ENCODE measurements at regions not wholly inside any gene's neighbourhood (a gene's known extent, or its start where the extent isn't known, plus 50 kb on each side); places are given as distances from the start of the nearest gene placed in this dataset.

DNA sequence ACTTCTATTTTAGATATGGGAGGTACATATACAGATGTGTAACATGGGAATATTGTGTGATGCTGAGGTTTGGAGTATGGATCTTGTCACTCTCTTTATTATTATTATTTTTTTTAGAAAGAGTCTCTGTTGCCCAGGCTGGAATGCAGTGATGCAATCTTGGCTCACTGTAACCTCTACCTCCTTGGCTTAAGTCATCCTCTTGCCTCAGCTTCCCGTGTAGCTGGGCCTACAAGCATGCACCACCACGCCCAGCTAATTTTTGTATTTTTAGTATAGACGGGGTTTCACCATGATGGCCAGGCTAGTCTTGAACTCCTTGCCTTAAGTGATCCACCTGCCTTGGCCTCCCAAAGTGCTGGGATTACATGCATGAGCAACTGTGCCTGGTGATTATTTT is 138.4 kb upstream of the SLC28A3 start:
- Histone ChIP-seq H3K36me3 (ENCODE audit: control insufficient read depth, insufficient read depth, low read length) (no peaks in the 10 kb centered on the region), H3K9me3 (ENCODE audit: control insufficient read depth, insufficient read depth, low read length) (peaks cover 8% of the 10 kb centered on the region; the same call in 1 of the 2 replicates), H2BK120ac (ENCODE audit: low read depth, low read length) (no peak overlapping the region), H2AFZ (replicated peaks; ENCODE audit: low read length, poor library complexity) (no peak overlapping the region), H4K8ac (ENCODE audit: low read depth in 2 of 2, low read length in 2 of 2) (no peak overlapping the region), H3K23ac (ENCODE audit: low read depth, low read length) (no peak overlapping the region), H3K14ac (replicated peaks; ENCODE audit: low read depth, low read length) (no peak overlapping the region), H2BK20ac (ENCODE audit: low read depth, low read length) (no peak overlapping the region), H2BK5ac (ENCODE audit: low read depth, low read length, poor library complexity, severe bottlenecking) (no peak overlapping the region), H3K27ac (ENCODE audit: insufficient read depth, low read length) (no peak overlapping the region), H3K4me3 (ENCODE audit: insufficient read depth, low read depth, low read length) (no peak overlapping the region), H3K18ac (ENCODE audit: low read depth, low read length) (no peak overlapping the region), H2AK9ac (replicated peaks; ENCODE audit: low read depth, low read length, poor library complexity) (no peak overlapping the region), H3K9me1 (ENCODE audit: insufficient read depth, low read length) (no peaks in the 10 kb centered on the region), H3K9ac (ENCODE audit: low read depth, low read length) (no peak overlapping the region), H3K27me3 (ENCODE audit: control insufficient read depth, insufficient read depth, low read length) (no peaks in the 10 kb centered on the region), H3K4me1 (ENCODE audit: control insufficient read depth, insufficient read depth, low read length) (no peaks in the 10 kb centered on the region), H4K5ac (ENCODE audit: low read depth, low read length) (no peak overlapping the region), H4K20me1 (ENCODE audit: insufficient read depth, low read length) (no peaks in the 10 kb centered on the region), H3K4ac (ENCODE audit: low read depth, low read length) (no peak overlapping the region), H2AK5ac (ENCODE audit: low read depth, low read length) (no peak overlapping the region), H3K79me1 (ENCODE audit: low read depth in 1 of 2, low read length in 2 of 2) (no peaks in the 10 kb centered on the region), H3K4me2 (ENCODE audit: low read depth, low read length) (no peak overlapping the region), H4K91ac (ENCODE audit: insufficient read depth, low read depth, low read length) (no peak overlapping the region), H3K56ac (ENCODE audit: extremely low read depth, insufficient read depth, low read length) (no peak overlapping the region), H2BK15ac (ENCODE audit: low read depth, low read length) (no peak overlapping the region)
- intact Hi-C loops (cut with micrococcal nuclease) (no loop called here), dilution Hi-C loops (cut with HindIII; ENCODE audit: low sequenced_read_pairs, unreplicated experiment) (no loop called here), in situ Hi-C loops (cut with MboI; ENCODE audit: low sequenced_read_pairs) (no loop called here)
- TF ChIP-seq POLR2A (IDR thresholded peaks at IDR 0.05; ENCODE audit: low read depth, low read length) (no peak), MAZ (IDR thresholded peaks at IDR 0.05; ENCODE audit: borderline replicate concordance, low read depth, low read length) (no peak), BHLHE40 (IDR thresholded peaks at IDR 0.05; ENCODE audit: low read depth, low read length) (no peak), RAD21 (IDR thresholded peaks at IDR 0.05; ENCODE audit: low read length) (no peak), CHD1 (IDR thresholded peaks at IDR 0.05; ENCODE audit: low read depth, low read length) (no peak), CEBPB (IDR thresholded peaks at IDR 0.05; ENCODE audit: low read depth, low read length) (no peak), MAFK (IDR thresholded peaks at IDR 0.05; ENCODE audit: low read depth, low read length) (no peak), FOS (IDR thresholded peaks at IDR 0.05; ENCODE audit: low read depth, low read length) (no peak), MXI1 (IDR thresholded peaks at IDR 0.05; ENCODE audit: borderline replicate concordance, low read depth, low read length) (no peak), SMC3 (IDR thresholded peaks at IDR 0.05; ENCODE audit: low read depth, low read length) (no peak), RFX5 (IDR thresholded peaks at IDR 0.05; ENCODE audit: low read depth, low read length) (no peak), RCOR1 (IDR thresholded peaks at IDR 0.05; ENCODE audit: insufficient replicate concordance, low read length) (no peak), NFE2L2 (IDR thresholded peaks at IDR 0.05; ENCODE audit: low read depth, low read length) (no peak)
- TF ChIP-seq, protein P1, sequence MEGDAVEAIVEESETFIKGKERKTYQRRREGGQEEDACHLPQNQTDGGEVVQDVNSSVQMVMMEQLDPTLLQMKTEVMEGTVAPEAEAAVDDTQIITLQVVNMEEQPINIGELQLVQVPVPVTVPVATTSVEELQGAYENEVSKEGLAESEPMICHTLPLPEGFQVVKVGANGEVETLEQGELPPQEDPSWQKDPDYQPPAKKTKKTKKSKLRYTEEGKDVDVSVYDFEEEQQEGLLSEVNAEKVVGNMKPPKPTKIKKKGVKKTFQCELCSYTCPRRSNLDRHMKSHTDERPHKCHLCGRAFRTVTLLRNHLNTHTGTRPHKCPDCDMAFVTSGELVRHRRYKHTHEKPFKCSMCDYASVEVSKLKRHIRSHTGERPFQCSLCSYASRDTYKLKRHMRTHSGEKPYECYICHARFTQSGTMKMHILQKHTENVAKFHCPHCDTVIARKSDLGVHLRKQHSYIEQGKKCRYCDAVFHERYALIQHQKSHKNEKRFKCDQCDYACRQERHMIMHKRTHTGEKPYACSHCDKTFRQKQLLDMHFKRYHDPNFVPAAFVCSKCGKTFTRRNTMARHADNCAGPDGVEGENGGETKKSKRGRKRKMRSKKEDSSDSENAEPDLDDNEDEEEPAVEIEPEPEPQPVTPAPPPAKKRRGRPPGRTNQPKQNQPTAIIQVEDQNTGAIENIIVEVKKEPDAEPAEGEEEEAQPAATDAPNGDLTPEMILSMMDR (conservative IDR thresholded peaks at IDR 0.05; ENCODE audit: low read depth, low read length): no peak
- TF ChIP-seq, protein P2, sequence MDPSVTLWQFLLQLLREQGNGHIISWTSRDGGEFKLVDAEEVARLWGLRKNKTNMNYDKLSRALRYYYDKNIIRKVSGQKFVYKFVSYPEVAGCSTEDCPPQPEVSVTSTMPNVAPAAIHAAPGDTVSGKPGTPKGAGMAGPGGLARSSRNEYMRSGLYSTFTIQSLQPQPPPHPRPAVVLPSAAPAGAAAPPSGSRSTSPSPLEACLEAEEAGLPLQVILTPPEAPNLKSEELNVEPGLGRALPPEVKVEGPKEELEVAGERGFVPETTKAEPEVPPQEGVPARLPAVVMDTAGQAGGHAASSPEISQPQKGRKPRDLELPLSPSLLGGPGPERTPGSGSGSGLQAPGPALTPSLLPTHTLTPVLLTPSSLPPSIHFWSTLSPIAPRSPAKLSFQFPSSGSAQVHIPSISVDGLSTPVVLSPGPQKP (IDR thresholded peaks at IDR 0.05; ENCODE audit: borderline replicate concordance, low read depth, low read length): no peak
- TF ChIP-seq, protein P3, sequence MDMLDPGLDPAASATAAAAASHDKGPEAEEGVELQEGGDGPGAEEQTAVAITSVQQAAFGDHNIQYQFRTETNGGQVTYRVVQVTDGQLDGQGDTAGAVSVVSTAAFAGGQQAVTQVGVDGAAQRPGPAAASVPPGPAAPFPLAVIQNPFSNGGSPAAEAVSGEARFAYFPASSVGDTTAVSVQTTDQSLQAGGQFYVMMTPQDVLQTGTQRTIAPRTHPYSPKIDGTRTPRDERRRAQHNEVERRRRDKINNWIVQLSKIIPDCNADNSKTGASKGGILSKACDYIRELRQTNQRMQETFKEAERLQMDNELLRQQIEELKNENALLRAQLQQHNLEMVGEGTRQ (IDR thresholded peaks at IDR 0.05; ENCODE audit: low read depth, low read length): no peak
- DNase-seq: no peak
- WGBS, 2 experiments (ENCODE audit: extremely low coverage in 2 of 2, insufficient read length in 1 of 2): no CpG with 5 or more reads among the region's 3 CpGs
- BruUV-seq (replicated peaks): no TSS peak
- ATAC-seq (ENCODE audit: low read depth): no peak
- POLR2A ChIA-PET (ENCODE audit: unreplicated experiment): no interaction called here
- CTCF ChIA-PET: no interaction called here

All from IMR-90 (cell line).